Endothelial cell of umbilical vein (primary cell): ENCODE measurements at regions not wholly inside any gene's neighbourhood (a gene's known extent, or its start where the extent isn't known, plus 50 kb on each side); places are given as distances from the start of the nearest gene placed in this dataset.
"Not testable (repeated sequence)": the region's sequence is repeated elsewhere in the genome, so short reads cannot be mapped to it uniquely, and the experiment has no call there.

Experiments
- BruUV-seq: library from RNA; stranded (reverse); fragments of 400-500 nt; replicated peaks from 2 replicates; lab custom pipeline; 2021; lab: Mats Ljungman, UMichigan
- CTCF ChIA-PET: fragments of 300-600, 350-600 bp; sonication (Branson Sonifier 250); formaldehyde crosslinking; loops from one replicate; lab custom pipeline; 2021; ENCODE audit warnings: antibody characterized with exemption, inconsistent platforms; lab: Charles Lee
- POLR2A ChIA-PET: fragments of 300-600, 350-600 bp; sonication (Branson Sonifier 250); formaldehyde crosslinking; loops from one replicate; lab custom pipeline; 2021; ENCODE audit warnings: antibody characterized with exemption, inconsistent platforms; lab: Charles Lee
- DNase-seq: peaks from one replicate; pipeline ENCODE4 v3.0.0-alpha.2; 2011; ENCODE audit warnings: low read depth, low spot score
- FAIRE-seq: peaks from 2 replicates; lab custom pipeline; 2011; peaks lifted over from hg19 to GRCh38; lab: Jason Lieb, UNC
- H2AFZ ChIP-seq: 2 replicates; pipeline ENCODE4 v1.6.0; 2012; ENCODE audit warnings: low read depth, low read length, control low read depth, inconsistent platforms
- H3K27ac ChIP-seq: 2 replicates; pipeline ENCODE4 v1.5.1; 2011; ENCODE audit warnings: low read depth, mild to moderate bottlenecking, control low read depth, low read length, moderate library complexity; ENCODE audit not compliant: insufficient read depth
- H3K27me3 ChIP-seq, 2 experiments: 2 replicates each; pipeline versions ENCODE4 v1.6.0 to v1.6.1; 2011; ENCODE audit warnings: low read length in 2 of 2, mixed read lengths in 1 of 2; ENCODE audit not compliant: control insufficient read depth in 2 of 2, insufficient read depth in 2 of 2
- H3K36me3 ChIP-seq, 2 experiments: 2 replicates in 1 of 2; 3 replicates in 1 of 2; pipeline ENCODE4 v1.5.1; 2011; ENCODE audit warnings: low read length in 2 of 2, mild to moderate bottlenecking in 1 of 2, moderate library complexity in 1 of 2; ENCODE audit not compliant: control insufficient read depth in 2 of 2, insufficient read depth in 2 of 2; ENCODE audit errors: extremely low read depth in 1 of 2
- H3K4me1 ChIP-seq: 3 replicates; pipeline ENCODE4 v1.5.1; 2011; ENCODE audit warnings: mild to moderate bottlenecking, low read length; ENCODE audit not compliant: control insufficient read depth, insufficient read depth; ENCODE audit errors: extremely low read depth
- H3K4me2 ChIP-seq: 2 replicates; pipeline ENCODE4 v1.6.1; 2011; ENCODE audit warnings: low read length, control low read depth, mixed read lengths; ENCODE audit not compliant: insufficient read depth
- H3K4me3 ChIP-seq, 3 experiments: fragments of 200-600 bp in 1 of 3; sonication (generic), shearing (Covaris generic) in 1 of 3; replicated peaks in 1 of 3; 2 replicates each; pipeline ENCODE4 v1.5.1; 2011 to 2016; ENCODE audit warnings: control low read depth in 3 of 3, low read length in 3 of 3, mild to moderate bottlenecking in 2 of 3, inconsistent platforms in 1 of 3, low read depth in 1 of 3, moderate library complexity in 1 of 3; ENCODE audit not compliant: insufficient read depth in 1 of 3
- H3K79me2 ChIP-seq: 2 replicates; pipeline ENCODE4 v1.6.0; 2012; ENCODE audit warnings: low read length, inconsistent platforms; ENCODE audit not compliant: control insufficient read depth, insufficient read depth
- H3K9ac ChIP-seq: replicated peaks from 2 replicates; pipeline ENCODE3; 2011; ENCODE audit warnings: low read length, control low read depth; ENCODE audit not compliant: insufficient read depth; ENCODE audit errors: extremely low read depth
- H3K9me1 ChIP-seq: replicated peaks from 3 replicates; pipeline ENCODE4 v1.6.0; 2011; ENCODE audit warnings: mild to moderate bottlenecking, low read length; ENCODE audit not compliant: control insufficient read depth, insufficient read depth; ENCODE audit errors: extremely low read depth
- H3K9me3 ChIP-seq: replicated peaks from 2 replicates; pipeline ENCODE4 v1.5.1; 2012; ENCODE audit warnings: low read length, inconsistent platforms; ENCODE audit not compliant: control insufficient read depth, insufficient read depth
- H4K20me1 ChIP-seq: replicated peaks from 2 replicates; pipeline ENCODE3; 2011; ENCODE audit warnings: mild to moderate bottlenecking, low read length; ENCODE audit not compliant: control insufficient read depth, insufficient read depth; ENCODE audit errors: extremely low read depth
- EZH2 ChIP-seq: IDR thresholded peaks from 2 replicates; pipeline ENCODE4 v1.6.1; 2012; ENCODE audit warnings: borderline replicate concordance, low read depth, mild to moderate bottlenecking, moderate library complexity, low read length, inconsistent platforms; ENCODE audit not compliant: severe bottlenecking
- FOS ChIP-seq: IDR thresholded peaks from 2 replicates; pipeline ENCODE4 v1.6.1; 2011; ENCODE audit warnings: mild to moderate bottlenecking, low read length, moderate library complexity, borderline replicate concordance; ENCODE audit not compliant: insufficient read depth
- GATA2 ChIP-seq: IDR thresholded peaks from 2 replicates; pipeline ENCODE4 v1.7.0; 2011; ENCODE audit warnings: low read depth, mild to moderate bottlenecking, moderate library complexity, mixed read lengths, low read length; ENCODE audit not compliant: insufficient read length, insufficient read depth
- JUN ChIP-seq: IDR thresholded peaks from 2 replicates; pipeline ENCODE4 v1.6.1; 2011; ENCODE audit warnings: borderline replicate concordance, low read depth; ENCODE audit not compliant: insufficient read length, insufficient read depth
- MYC ChIP-seq: IDR thresholded peaks from one replicate; pipeline ENCODE4 v1.6.1; 2011; ENCODE audit warnings: mild to moderate bottlenecking, low read depth, low read length
- POLR2A ChIP-seq: IDR thresholded peaks from 2 replicates; pipeline ENCODE4 v1.6.1; 2012; ENCODE audit warnings: low read depth, mild to moderate bottlenecking, control low read depth, low read length
- POLR2AphosphoS5 ChIP-seq: IDR thresholded peaks from 2 replicates; pipeline ENCODE4 v1.6.1; 2012; ENCODE audit warnings: low read depth, mild to moderate bottlenecking, control low read depth, low read length, moderate library complexity; ENCODE audit not compliant: insufficient read depth
- dilution Hi-C: fragments of 300-500 bp; cut with MboI; formaldehyde crosslinking; loops from one replicate; pipeline ENCODE4 v1.15.0; 2019; ENCODE audit warnings: low sequenced_read_pairs; ENCODE audit not compliant: extremely low pct_ligation_motif_present
- intact Hi-C: fragments of 100-400 bp; cut with micrococcal nuclease; formaldehyde crosslinking; loops from one replicate; pipeline ENCODE4 v1.10.0; 2022
- TF ChIP-seq, protein P1 (sequence below), 2 donors: IDR thresholded peaks; 1 replicate in 1 of 2; 2 replicates in 1 of 2; pipeline ENCODE4 v1.5.1; 2011; ENCODE audit warnings: low read length in 2 of 2, mild to moderate bottlenecking in 2 of 2, moderate library complexity in 2 of 2, control low read depth in 1 of 2, inconsistent platforms in 1 of 2, low read depth in 1 of 2; ENCODE audit not compliant: insufficient read depth in 1 of 2; ENCODE audit errors: extremely low read depth in 1 of 2

DNA sequence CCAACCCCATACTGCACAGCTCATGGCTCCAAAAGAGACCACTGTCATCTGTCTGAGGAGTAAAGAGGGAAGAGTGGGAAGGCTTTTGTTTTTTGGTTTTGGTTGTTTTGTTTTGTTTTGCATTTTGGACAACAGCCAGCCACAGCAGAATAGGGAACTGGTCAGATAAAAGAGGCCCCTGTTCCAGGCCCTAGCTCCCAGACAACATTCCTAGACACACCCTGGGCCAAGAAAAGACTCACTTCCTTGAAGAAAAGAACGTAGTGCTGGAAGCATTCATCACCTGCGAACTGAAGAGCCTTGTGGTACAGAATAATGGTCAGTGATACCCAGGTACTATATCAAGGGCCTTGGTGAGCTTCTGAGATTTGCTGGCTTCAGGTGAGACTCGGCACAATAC, 619.4 kb upstream of the SPANXN1 start:
- no TSS peak for BruUV-seq
- FAIRE-seq (no peak), DNase-seq (no peak)
- TF ChIP-seq EZH2: no peak
- no peak for TF ChIP-seq POLR2A
- no peak for TF ChIP-seq FOS
- TF ChIP-seq GATA2: no peak
- no peak for TF ChIP-seq POLR2AphosphoS5
- TF ChIP-seq JUN: no peak
- TF ChIP-seq, protein P1, sequence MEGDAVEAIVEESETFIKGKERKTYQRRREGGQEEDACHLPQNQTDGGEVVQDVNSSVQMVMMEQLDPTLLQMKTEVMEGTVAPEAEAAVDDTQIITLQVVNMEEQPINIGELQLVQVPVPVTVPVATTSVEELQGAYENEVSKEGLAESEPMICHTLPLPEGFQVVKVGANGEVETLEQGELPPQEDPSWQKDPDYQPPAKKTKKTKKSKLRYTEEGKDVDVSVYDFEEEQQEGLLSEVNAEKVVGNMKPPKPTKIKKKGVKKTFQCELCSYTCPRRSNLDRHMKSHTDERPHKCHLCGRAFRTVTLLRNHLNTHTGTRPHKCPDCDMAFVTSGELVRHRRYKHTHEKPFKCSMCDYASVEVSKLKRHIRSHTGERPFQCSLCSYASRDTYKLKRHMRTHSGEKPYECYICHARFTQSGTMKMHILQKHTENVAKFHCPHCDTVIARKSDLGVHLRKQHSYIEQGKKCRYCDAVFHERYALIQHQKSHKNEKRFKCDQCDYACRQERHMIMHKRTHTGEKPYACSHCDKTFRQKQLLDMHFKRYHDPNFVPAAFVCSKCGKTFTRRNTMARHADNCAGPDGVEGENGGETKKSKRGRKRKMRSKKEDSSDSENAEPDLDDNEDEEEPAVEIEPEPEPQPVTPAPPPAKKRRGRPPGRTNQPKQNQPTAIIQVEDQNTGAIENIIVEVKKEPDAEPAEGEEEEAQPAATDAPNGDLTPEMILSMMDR (IDR thresholded peaks at IDR 0.05; ENCODE audit: extremely low read depth in 1 of 2, insufficient read depth in 1 of 2, low read depth in 1 of 2, low read length in 2 of 2): no peak
- no peak for TF ChIP-seq MYC
- no peaks in the 10 kb centered on the region for H3K27me3 ChIP-seq
- ChIA-PET CTCF (no interaction called here), POLR2A (no interaction called here)
- H3K9me3 ChIP-seq: no peaks in the 10 kb centered on the region
- H4K20me1 ChIP-seq: no peaks in the 10 kb centered on the region
- H3K4me2 ChIP-seq: no peak overlapping the region
- dilution Hi-C loops (no loop called here), intact Hi-C loops (no loop called here)
- no peaks in the 10 kb centered on the region for H3K79me2 ChIP-seq
- H3K4me3 ChIP-seq: no peak overlapping the region
- H2AFZ ChIP-seq: no peak overlapping the region
- H3K9me1 ChIP-seq: no peaks in the 10 kb centered on the region
- H3K4me1 ChIP-seq: no peaks in the 10 kb centered on the region
- H3K27ac ChIP-seq: no peak overlapping the region
- no peaks in the 10 kb centered on the region for H3K36me3 ChIP-seq
- H3K9ac ChIP-seq: no peak overlapping the region

DNA sequence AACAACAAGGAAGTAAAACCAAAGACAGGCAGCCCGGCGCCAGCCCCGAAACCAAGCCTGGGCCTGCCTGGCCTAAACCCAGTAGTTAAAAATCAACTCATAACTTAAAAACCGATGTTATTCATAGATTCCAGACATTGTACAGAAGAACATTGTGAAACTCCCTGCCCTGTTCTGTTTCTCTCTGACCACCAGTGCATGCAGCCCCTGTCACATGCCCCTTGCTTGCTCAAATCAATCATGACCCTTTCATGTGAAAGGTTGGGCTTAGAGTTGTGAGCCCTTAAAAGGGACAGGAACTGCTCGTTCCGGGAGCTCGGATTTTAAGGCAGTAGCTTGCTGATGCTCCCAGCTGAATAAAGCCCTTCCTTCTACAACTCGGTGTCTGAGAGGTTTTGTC, 612.9 kb upstream of the SPANXN1 start:
- H3K9ac ChIP-seq, H2AFZ ChIP-seq, H3K4me2 ChIP-seq, H3K4me1 ChIP-seq, H3K36me3 ChIP-seq, DNase-seq, POLR2A ChIA-PET, BruUV-seq, H3K27ac ChIP-seq, CTCF ChIA-PET, H3K9me3 ChIP-seq, dilution Hi-C loops, H3K9me1 ChIP-seq, H3K79me2 ChIP-seq, FAIRE-seq, intact Hi-C loops, H4K20me1 ChIP-seq, H3K4me3 ChIP-seq, H3K27me3 ChIP-seq: not testable (repeated sequence)
